CD14-positive monocyte (primary cell): ENCODE measurements at regions not wholly inside any gene's neighbourhood (a gene's known extent, or its start where the extent isn't known, plus 50 kb on each side); places are given as distances from the start of the nearest gene placed in this dataset.
"Not testable (repeated sequence)": the region's sequence is repeated elsewhere in the genome, so short reads cannot be mapped to it uniquely, and the experiment has no call there.

Experiments used
- DNase-seq, 3 donors: peaks; one replicate each; pipeline ENCODE4 v3.0.0-alpha.2; 2011 to 2022
- H2AFZ ChIP-seq: 2 replicates; pipeline ENCODE4 v1.6.0; 2012; ENCODE audit warnings: mild to moderate bottlenecking, low read depth, low read length, inconsistent platforms; ENCODE audit not compliant: insufficient read depth, poor library complexity, severe bottlenecking
- H3K27ac ChIP-seq, 2 donors: 1 replicate in 1 of 2; 2 replicates in 1 of 2; pipeline ENCODE4 v1.5.1; 2012 to 2013; ENCODE audit warnings: low read length in 2 of 2, control low read depth in 1 of 2, inconsistent platforms in 1 of 2, low read depth in 1 of 2, mild to moderate bottlenecking in 1 of 2
- H3K27me3 ChIP-seq, 2 donors: one replicate each; pipeline versions ENCODE4 v1.6.0 to v1.6.1; 2011 to 2013; ENCODE audit warnings: low read length in 2 of 2; ENCODE audit not compliant: control insufficient read depth in 2 of 2, insufficient read depth in 2 of 2
- H3K36me3 ChIP-seq, 2 donors: replicated peaks in 1 of 2; 1 replicate in 1 of 2; 2 replicates in 1 of 2; pipeline versions ENCODE4 v1.5.1 to v1.6.1; 2012 to 2013; ENCODE audit warnings: low read length in 2 of 2, control low read depth in 1 of 2, inconsistent platforms in 1 of 2, mild to moderate bottlenecking in 1 of 2; ENCODE audit not compliant: insufficient read depth in 2 of 2, control insufficient read depth in 1 of 2
- H3K4me1 ChIP-seq, 2 donors: 1 replicate in 1 of 2; 2 replicates in 1 of 2; pipeline versions ENCODE4 v1.5.1 to v1.6.1; 2012 to 2013; ENCODE audit warnings: low read length in 2 of 2, control low read depth in 1 of 2, inconsistent platforms in 1 of 2, mild to moderate bottlenecking in 1 of 2, moderate library complexity in 1 of 2; ENCODE audit not compliant: insufficient read depth in 2 of 2, control insufficient read depth in 1 of 2
- H3K4me2 ChIP-seq: replicated peaks from 2 replicates; pipeline ENCODE3; 2012; ENCODE audit warnings: low read length, moderate library complexity, mild to moderate bottlenecking; ENCODE audit not compliant: poor library complexity, severe bottlenecking; ENCODE audit errors: extremely low read depth
- H3K4me3 ChIP-seq, 3 experiments: fragments of 200-600 bp in 1 of 3; sonication (generic) in 1 of 3; replicated peaks in 1 of 3; 1 replicate in 2 of 3; 2 replicates in 1 of 3; pipeline ENCODE4 v1.5.1; 2011 to 2013; ENCODE audit warnings: low read length in 3 of 3, mild to moderate bottlenecking in 3 of 3, control low read depth in 2 of 3, low read depth in 2 of 3, inconsistent platforms in 1 of 3, moderate library complexity in 1 of 3
- H3K79me2 ChIP-seq: 2 replicates; pipeline ENCODE4 v1.6.0; 2012; ENCODE audit warnings: mild to moderate bottlenecking, control low read depth, inconsistent platforms, low read length, moderate library complexity; ENCODE audit not compliant: insufficient read depth
- H3K9ac ChIP-seq: 2 replicates; pipeline ENCODE4 v1.6.0; 2017; ENCODE audit warnings: low read length, mild to moderate bottlenecking; ENCODE audit not compliant: insufficient read depth, poor library complexity, severe bottlenecking
- H3K9me3 ChIP-seq, 2 donors: replicated peaks in 1 of 2; 1 replicate in 1 of 2; 2 replicates in 1 of 2; pipeline versions ENCODE4 v1.5.1 to v1.6.1; 2012 to 2013; ENCODE audit warnings: low read length in 2 of 2, control low read depth in 1 of 2; ENCODE audit not compliant: control insufficient read depth in 1 of 2, insufficient read depth in 1 of 2
- H4K20me1 ChIP-seq: 2 replicates; pipeline ENCODE4 v1.6.0; 2012; ENCODE audit warnings: mild to moderate bottlenecking, low read length, control low read depth, moderate library complexity; ENCODE audit not compliant: insufficient read depth
- H3K27ac Mint-ChIP-seq, 7 donors: one replicate each; pipeline ENCODE4 v1.8.0; 2020; ENCODE audit warnings: mild to moderate bottlenecking in 7 of 7, mixed read lengths in 7 of 7, moderate library complexity in 6 of 7, inconsistent platforms in 2 of 7
- H3K27me3 Mint-ChIP-seq, 3 donors: one replicate each; pipeline ENCODE4 v1.8.0; 2021 to 2022; ENCODE audit warnings: low read depth in 3 of 3, mild to moderate bottlenecking in 3 of 3, mixed read lengths in 3 of 3, moderate library complexity in 3 of 3, inconsistent platforms in 1 of 3
- H3K36me3 Mint-ChIP-seq, 2 donors: one replicate each; pipeline ENCODE4 v1.8.0; 2020; ENCODE audit warnings: mixed read lengths in 2 of 2, inconsistent platforms in 1 of 2, mild to moderate bottlenecking in 1 of 2
- H3K4me1 Mint-ChIP-seq: one replicate; pipeline ENCODE4 v1.8.0; 2020; ENCODE audit warnings: mild to moderate bottlenecking, mixed read lengths
- H3K4me3 Mint-ChIP-seq, 2 donors: one replicate each; pipeline ENCODE4 v1.8.0; 2020; ENCODE audit warnings: mild to moderate bottlenecking in 2 of 2, mixed read lengths in 2 of 2, moderate library complexity in 1 of 2
- H3K9me3 Mint-ChIP-seq, 7 donors: one replicate each; pipeline ENCODE4 v1.8.0; 2020 to 2022; ENCODE audit warnings: mixed read lengths in 7 of 7, mild to moderate bottlenecking in 6 of 7, moderate library complexity in 6 of 7, inconsistent platforms in 2 of 7
- CTCF ChIP-seq: fragments of 200-600 bp; IDR thresholded peaks from one replicate; pipeline ENCODE4 v1.8.0; 2022; ENCODE audit warnings: antibody characterized with exemption, mild to moderate bottlenecking
- WGBS: methylation state at CpG from one replicate; pipeline ENCODE4 v1.1.5; 2013; ENCODE audit warnings: missing lambda C conversion rate; ENCODE audit not compliant: insufficient coverage; 5-methylcytosine and 5-hydroxymethylcytosine counted together
- intact Hi-C, 2 donors: fragments of 100-400 bp; cut with micrococcal nuclease; formaldehyde crosslinking; loops; one replicate each; pipeline versions ENCODE4 v1.15.0 to v1.15.1; 2023

GRCh38 chr13:100977841-100978240, 303.2 kb upstream of the TMTC4 start:
- Histone ChIP-seq H4K20me1 (no peaks in the 10 kb centered on the region), H3K4me1 (no peaks in the 10 kb centered on the region), H3K27ac (no peak overlapping the region), H3K4me2 (no peak overlapping the region), H2AFZ (no peak overlapping the region), H3K4me3 (no peak overlapping the region), H3K9me3 (peaks cover 0 to under 1% of the 10 kb centered on the region in 2 donors), H3K27me3 (no peaks in the 10 kb centered on the region), H3K79me2 (no peaks in the 10 kb centered on the region), H3K36me3 (no peaks in the 10 kb centered on the region), H3K9ac (no peak overlapping the region)
- Mint-ChIP-seq H3K9me3 (peaks cover 0 to 10% (median 5%) of the 10 kb centered on the region in 7 donors), H3K27ac (no peak overlapping the region), H3K4me1 (no peaks in the 10 kb centered on the region), H3K4me3 (no peak overlapping the region), H3K36me3 (no peaks in the 10 kb centered on the region), H3K27me3 (peaks cover 0 to 6% (median 0%) of the 10 kb centered on the region in 3 donors)
- whole genome bisulfite sequencing: no CpG with 5 or more reads among the region's 7 CpGs
- TF ChIP-seq CTCF: no peak
- no peak for DNase-seq
- intact Hi-C loops: no loop called here

GRCh38 chr13:100976993-100977392, 302.4 kb upstream of the TMTC4 start:
- H3K27me3 Mint-ChIP-seq: peaks cover 0 to 6% (median 0%) of the 10 kb centered on the region in 3 donors
- Histone ChIP-seq H3K36me3 (no peaks in the 10 kb centered on the region), H3K4me1 (no peaks in the 10 kb centered on the region), H3K9ac (no peak overlapping the region), H3K27ac (no peak overlapping the region), H2AFZ (no peak overlapping the region), H3K4me2 (no peak overlapping the region), H3K79me2 (no peaks in the 10 kb centered on the region), H3K27me3 (no peaks in the 10 kb centered on the region), H3K9me3 (peaks cover 0 to 4% of the 10 kb centered on the region in 2 donors), H3K4me3 (no peak overlapping the region), H4K20me1 (no peaks in the 10 kb centered on the region)
- H3K4me1 Mint-ChIP-seq: no peaks in the 10 kb centered on the region
- H3K4me3 Mint-ChIP-seq: no peak overlapping the region
- no CpG with 5 or more reads among the region's 2 CpGs for WGBS
- no peak for DNase-seq
- no peak for TF ChIP-seq CTCF
- intact Hi-C loops: no loop called here
- peaks cover 2 to 10% (median 5%) of the 10 kb centered on the region in 7 donors for H3K9me3 Mint-ChIP-seq
- H3K27ac Mint-ChIP-seq: no peak overlapping the region
- H3K36me3 Mint-ChIP-seq: no peaks in the 10 kb centered on the region

DNA sequence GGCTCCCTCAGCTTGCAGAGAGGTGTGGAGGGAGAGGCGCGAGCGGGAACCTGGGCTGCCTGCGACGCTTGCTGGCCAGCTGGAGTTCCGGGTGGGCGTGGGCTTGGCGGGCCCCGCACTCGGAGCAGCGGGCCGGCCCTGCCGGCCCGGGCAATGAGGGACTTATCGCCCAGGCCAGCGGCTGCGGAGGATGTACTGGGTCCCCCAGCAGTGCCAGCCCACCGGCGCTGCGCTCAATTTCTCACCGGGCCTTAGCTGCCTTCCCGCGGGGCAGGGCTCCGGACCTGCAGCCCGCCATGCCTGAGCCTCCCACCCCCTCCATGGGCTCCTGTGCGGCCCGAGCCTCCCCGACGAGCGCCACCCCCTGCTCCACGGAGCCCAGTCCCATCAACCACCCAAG, 301.1 kb upstream of the TMTC4 start:
- H3K79me2 ChIP-seq, intact Hi-C loops, H3K4me3 Mint-ChIP-seq, H3K27ac Mint-ChIP-seq, H3K27ac ChIP-seq, H4K20me1 ChIP-seq, H3K4me1 Mint-ChIP-seq, H3K27me3 Mint-ChIP-seq, H3K36me3 ChIP-seq, H3K9ac ChIP-seq, H3K4me1 ChIP-seq, H2AFZ ChIP-seq, H3K27me3 ChIP-seq, H3K36me3 Mint-ChIP-seq, H3K9me3 ChIP-seq, H3K4me3 ChIP-seq, H3K4me2 ChIP-seq, DNase-seq: not testable (repeated sequence)
- H3K9me3 Mint-ChIP-seq: peaks cover 5 to 13% (median 5%) of the 10 kb centered on the region in 7 donors
- WGBS: 48% methylated on average over 7 of the region's 31 CpGs
